Stomach (tissue), 8 donors: ENCODE measurements at regions not wholly inside any gene's neighbourhood (a gene's known extent, or its start where the extent isn't known, plus 50 kb on each side); places are given as distances from the start of the nearest gene placed in this dataset.
"Not testable (repeated sequence)": the region's sequence is repeated elsewhere in the genome, so short reads cannot be mapped to it uniquely, and the experiment has no call there.

Source experiments
- DNase-seq, 2 donors: peaks; one replicate each; pipeline versions ENCODE4 v3.0.0 to v3.0.0-alpha.2; 2013 to 2019
- H3K27ac ChIP-seq, 5 donors: fragments of 200-600 bp in 4 of 5; sonication (generic) in 4 of 5; one replicate each; pipeline ENCODE4 v1.5.1; 2013 to 2019; ENCODE audit warnings: mild to moderate bottlenecking in 1 of 5, moderate library complexity in 1 of 5
- H3K27me3 ChIP-seq, 3 donors: fragments of 200-600 bp; sonication (generic); one replicate each; pipeline ENCODE4 v1.5.1; 2017 to 2019; ENCODE audit warnings: mixed run types in 1 of 3
- H3K36me3 ChIP-seq, 4 donors: fragments of 200-600 bp; sonication (generic); 1 replicate in 3 of 4; 2 replicates in 1 of 4; pipeline ENCODE4 v1.5.1; 2016 to 2019
- H3K4me1 ChIP-seq, 4 donors: fragments of 200-600 bp; sonication (generic); one replicate each; pipeline ENCODE4 v1.5.1; 2016 to 2019
- H3K4me3 ChIP-seq, 4 donors: fragments of 200-600 bp; sonication (generic) in 3 of 4; one replicate each; pipeline ENCODE4 v1.5.1; 2016 to 2019; ENCODE audit warnings: mild to moderate bottlenecking in 1 of 4
- H3K9me3 ChIP-seq, 4 donors: fragments of 200-600 bp; sonication (generic); one replicate each; pipeline ENCODE4 v1.5.1; 2016 to 2019
- CTCF ChIP-seq, 7 experiments: fragments of 450-650 bp in 4 of 7; fragments of 200-600 bp in 3 of 7; sonication (generic) in 3 of 7; IDR thresholded peaks; one replicate each; pipeline ENCODE4 v1.5.1; 2016 to 2019; ENCODE audit warnings: antibody characterized with exemption in 7 of 7, control low read depth in 2 of 7, mild to moderate bottlenecking in 1 of 7
- EP300 ChIP-seq: sonication (generic); formaldehyde crosslinking; IDR thresholded peaks from one replicate; pipeline ENCODE4 v1.6.1; 2017; ENCODE audit warnings: antibody characterized with exemption
- POLR2A ChIP-seq, 4 donors: fragments of 450-650 bp; IDR thresholded peaks; one replicate each; pipeline ENCODE4 v1.6.1; 2016; ENCODE audit warnings: antibody characterized with exemption in 4 of 4, control low read depth in 2 of 4, mild to moderate bottlenecking in 1 of 4, moderate library complexity in 1 of 4
- POLR2AphosphoS5 ChIP-seq, 3 donors: sonication (generic); formaldehyde crosslinking; IDR thresholded peaks; one replicate each; pipeline ENCODE4 v1.6.1; 2016; ENCODE audit warnings: antibody characterized with exemption in 3 of 3
- WGBS, 5 donors: extraction: QIAGEN DNeasy Blood & Tissue Kit in 3 of 5; methylation state at CpG; one replicate each; pipeline versions ENCODE4 v1.1.5 to v1.1.7; 2013 to 2018; 5-methylcytosine and 5-hydroxymethylcytosine counted together
- intact Hi-C: fragments of 100-400 bp; cut with DNase I; formaldehyde crosslinking; loops from one replicate; pipeline ENCODE4 v1.15.1; 2023; ENCODE audit warnings: low total_unique reads
- donor health status: healthy with polysubstance abuse.
- donor health status: Bipolar disorder and iron deficiency.
- donor health status: healthy.

GRCh38 chr11:19419021-19419750, 178.4 kb upstream of the E2F8 start:
- Histone ChIP-seq H3K4me1 (peaks cover 0 to 6% (median 3%) of the 10 kb centered on the region in 4 donors), H3K9me3 (no peaks in the 10 kb centered on the region), H3K27me3 (no peaks in the 10 kb centered on the region), H3K4me3 (no peak overlapping the region), H3K36me3 (no peaks in the 10 kb centered on the region), H3K27ac (no peak overlapping the region)
- intact Hi-C loops = no loop called here
- peak in 1 of 3 donors; percentile 19 for TF ChIP-seq POLR2AphosphoS5 (IDR thresholded peaks at IDR 0.05)
- no peak for TF ChIP-seq EP300
- no peak for DNase-seq
- WGBS, 5 donors = 35 to 51% (median 43%) methylated on average over 8 of the region's 8 CpGs

GRCh38 chr11:19418221-19418620, 177.5 kb upstream of the E2F8 start:
- intact Hi-C loops = no loop called here
- Histone ChIP-seq H3K4me3 (no peak overlapping the region), H3K9me3 (no peaks in the 10 kb centered on the region), H3K4me1 (peaks cover 0 to 6% (median 3%) of the 10 kb centered on the region in 4 donors), H3K27me3 (no peaks in the 10 kb centered on the region), H3K27ac (no peak overlapping the region), H3K36me3 (no peaks in the 10 kb centered on the region)
- 91 to 96% (median 94%) methylated on average over 2 of the region's 2 CpGs for WGBS, 5 donors
- DNase-seq = no peak
- TF ChIP-seq CTCF (IDR thresholded peaks at IDR 0.05) = no peak
- no peak for TF ChIP-seq EP300
- no peak for TF ChIP-seq POLR2AphosphoS5 (IDR thresholded peaks at IDR 0.05)
- TF ChIP-seq POLR2A (IDR thresholded peaks at IDR 0.05) = no peak

- H3K27ac ChIP-seq, H3K27me3 ChIP-seq, intact Hi-C loops: not testable (repeated sequence)
Observed at GRCh38 chr11:19412070-19412469, 171.3 kb upstream of the E2F8 start.

GRCh38 chr11:19410032-19410431, 169.3 kb upstream of the E2F8 start:
- intact Hi-C loops = no loop called here
- WGBS, 5 donors = 78 to 91% (median 83%) methylated on average over 3 of the region's 3 CpGs
- no peaks in the 10 kb centered on the region for H3K27me3 ChIP-seq

More at GRCh38 chr11:19412070-19412469, 171.3 kb upstream of the E2F8 start:
- not testable (repeated sequence) for H3K9me3 ChIP-seq, DNase-seq, H3K4me3 ChIP-seq, H3K36me3 ChIP-seq, H3K4me1 ChIP-seq
- 5 to 17% (median 10%) methylated on average over 3 of the region's 3 CpGs for WGBS, 5 donors

GRCh38 chr11:19409307-19409706, 168.6 kb upstream of the E2F8 start:
- intact Hi-C loops = no loop called here
- TF ChIP-seq CTCF (IDR thresholded peaks at IDR 0.05) (no peak), EP300 (no peak), POLR2A (IDR thresholded peaks at IDR 0.05) (no peak), POLR2AphosphoS5 (IDR thresholded peaks at IDR 0.05) (no peak)
- 51 to 80% (median 63%) methylated on average over 3 of the region's 3 CpGs for WGBS, 5 donors

More at GRCh38 chr11:19410032-19410431, 169.3 kb upstream of the E2F8 start:
- Histone ChIP-seq H3K36me3 (no peaks in the 10 kb centered on the region), H3K9me3 (no peaks in the 10 kb centered on the region), H3K4me1 (no peaks in the 10 kb centered on the region), H3K27ac (no peak overlapping the region), H3K4me3 (no peak overlapping the region)
- TF ChIP-seq POLR2AphosphoS5 (IDR thresholded peaks at IDR 0.05) (no peak), CTCF (IDR thresholded peaks at IDR 0.05) (no peak), EP300 (no peak), POLR2A (IDR thresholded peaks at IDR 0.05) (no peak)
- DNase-seq = no peak

More at GRCh38 chr11:19409307-19409706, 168.6 kb upstream of the E2F8 start:
- H3K36me3 ChIP-seq = no peaks in the 10 kb centered on the region
- H3K4me3 ChIP-seq = no peak overlapping the region
- peak in 1 of 2 donors; percentile 35 for DNase-seq
- no peaks in the 10 kb centered on the region for H3K27me3 ChIP-seq
- no peaks in the 10 kb centered on the region for H3K9me3 ChIP-seq
- no peak overlapping the region for H3K27ac ChIP-seq
- H3K4me1 ChIP-seq = no peaks in the 10 kb centered on the region
